DMS153 (cell line): ENCODE measurements at regions not wholly inside any gene's neighbourhood (a gene's known extent, or its start where the extent isn't known, plus 50 kb on each side); places are given as distances from the start of the nearest gene placed in this dataset.

Source experiments
- DNase-seq: peaks from one replicate; lab custom pipeline; 2025; lab: John Stamatoyannopoulos, UW

- DNase-seq, result no peak
Measured at GRCh38 chr20:12022126-12022525, 104.4 kb downstream of the BTBD3 start.

- no peak for DNase-seq
Measured at GRCh38 chr20:12023194-12023795, 105.6 kb downstream of the BTBD3 start.

GRCh38 chr20:12028771-12029170 is 111.1 kb downstream of the BTBD3 start:
- no peak for DNase-seq

- peak; percentile 85 for DNase-seq
Measured at GRCh38 chr20:12030470-12030869, 112.8 kb downstream of the BTBD3 start.

GRCh38 chr20:12036142-12036541 is 118.4 kb downstream of the BTBD3 start:
- no peak for DNase-seq

GRCh38 chr20:12037521-12037920 is 119.8 kb downstream of the BTBD3 start:
- DNase-seq, result no peak

- peak; percentile 34 for DNase-seq
Measured at GRCh38 chr20:12040261-12040660, 122.6 kb downstream of the BTBD3 start.

- DNase-seq, result no peak
Measured at GRCh38 chr20:12044969-12045368, 127.3 kb downstream of the BTBD3 start.

GRCh38 chr20:12047838-12048432 is 130.2 kb downstream of the BTBD3 start:
- DNase-seq, result no peak

GRCh38 chr20:12049125-12049524 is 131.4 kb downstream of the BTBD3 start:
- DNase-seq, result no peak

- no peak for DNase-seq
Measured at GRCh38 chr20:12051206-12052163, 133.8 kb downstream of the BTBD3 start.

- peak; percentile 15 for DNase-seq
Measured at GRCh38 chr20:12053353-12053752, 135.7 kb downstream of the BTBD3 start.

- no peak for DNase-seq
Measured at GRCh38 chr20:12054556-12054955, 136.9 kb downstream of the BTBD3 start.

- no peak for DNase-seq
Measured at GRCh38 chr20:12055161-12055560, 137.5 kb downstream of the BTBD3 start.

GRCh38 chr20:12056839-12057238 is 139.1 kb downstream of the BTBD3 start:
- no peak for DNase-seq

GRCh38 chr20:12057778-12058177 is 140.1 kb downstream of the BTBD3 start:
- DNase-seq, result no peak

GRCh38 chr20:12058216-12058615 is 140.5 kb downstream of the BTBD3 start:
- no peak for DNase-seq

GRCh38 chr20:12061466-12061865 is 143.8 kb downstream of the BTBD3 start:
- no peak for DNase-seq

- DNase-seq, result no peak
Measured at GRCh38 chr20:12063106-12063684, 145.5 kb downstream of the BTBD3 start.

- DNase-seq, result no peak
Measured at GRCh38 chr20:12064540-12064939, 146.8 kb downstream of the BTBD3 start.

GRCh38 chr20:12067686-12068085 is 150.0 kb downstream of the BTBD3 start:
- no peak for DNase-seq

GRCh38 chr20:12068121-12068520 is 150.4 kb downstream of the BTBD3 start:
- DNase-seq, result no peak

- no peak for DNase-seq
Measured at GRCh38 chr20:12069181-12069580, 151.5 kb downstream of the BTBD3 start.
